Stimulated activated CD8-positive, alpha-beta memory T cell treated with anti-CD3 and anti-CD28 coated beads, Interleukin-15, amount 100 ng/mL, for 24 hours (primary cell): ENCODE measurements at regions not wholly inside any gene's neighbourhood (a gene's known extent, or its start where the extent isn't known, plus 50 kb on each side); places are given as distances from the start of the nearest gene placed in this dataset.
"Not testable (repeated sequence)": the region's sequence is repeated elsewhere in the genome, so short reads cannot be mapped to it uniquely, and the experiment has no call there.

Experiments
- DNase-seq: peaks from one replicate; pipeline ENCODE4 v3.0.0-alpha.2; 2020; ENCODE audit warnings: low read depth

GRCh38 chr12:31820832-31821231 lies 92.0 kb upstream of the AMN1 start:
- no peak for DNase-seq

DNA sequence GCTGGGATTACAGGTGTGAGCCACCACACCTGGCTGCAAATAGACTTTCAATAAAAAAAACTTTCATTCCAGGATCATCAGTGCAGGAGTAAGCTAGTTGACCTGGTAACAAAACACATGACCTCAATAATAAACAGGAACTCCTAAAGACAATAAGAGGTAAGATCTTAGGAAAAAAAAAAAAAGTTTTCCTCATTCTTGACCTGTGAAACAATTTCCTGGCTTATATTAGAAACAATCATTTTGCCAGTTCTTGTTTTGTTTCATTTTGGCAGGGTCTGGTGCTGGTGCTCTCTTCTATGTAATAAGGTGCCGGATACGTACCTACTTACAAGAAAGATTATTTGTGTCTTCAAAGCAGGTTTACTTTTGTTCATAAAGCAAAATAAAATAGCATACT lies 90.6 kb upstream of the AMN1 start:
- DNase-seq = no peak

DNA sequence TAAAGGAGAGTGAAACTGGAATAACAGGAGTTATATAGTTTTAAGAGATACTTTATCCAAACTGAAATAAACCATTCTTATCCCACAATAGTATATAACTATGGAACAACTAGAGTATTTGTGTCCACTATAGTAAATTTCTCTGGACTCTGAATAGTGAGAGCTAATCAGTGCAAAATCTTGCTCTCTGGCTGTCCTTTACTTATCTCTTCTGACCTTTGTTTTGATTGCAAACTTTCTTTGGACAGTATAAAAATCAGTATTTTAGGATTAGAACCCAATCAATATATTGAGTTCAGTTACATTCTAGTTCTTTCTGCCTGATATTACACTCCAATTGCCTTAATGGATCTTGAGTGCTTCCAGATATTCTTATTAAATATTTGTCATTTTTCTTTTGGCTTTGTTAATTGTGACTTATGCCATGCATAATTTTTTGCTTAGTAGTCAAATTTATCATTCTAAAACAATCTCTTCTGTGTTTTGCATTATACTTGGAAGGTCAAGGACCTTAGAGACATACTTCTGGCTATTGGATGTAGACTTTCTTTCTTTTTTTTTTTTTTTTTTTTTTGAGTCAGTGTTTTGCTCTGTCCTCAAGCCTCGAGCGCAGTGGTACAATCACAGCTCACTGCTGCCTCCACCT lies 89.9 kb upstream of the AMN1 start:
- DNase-seq = no peak

DNA sequence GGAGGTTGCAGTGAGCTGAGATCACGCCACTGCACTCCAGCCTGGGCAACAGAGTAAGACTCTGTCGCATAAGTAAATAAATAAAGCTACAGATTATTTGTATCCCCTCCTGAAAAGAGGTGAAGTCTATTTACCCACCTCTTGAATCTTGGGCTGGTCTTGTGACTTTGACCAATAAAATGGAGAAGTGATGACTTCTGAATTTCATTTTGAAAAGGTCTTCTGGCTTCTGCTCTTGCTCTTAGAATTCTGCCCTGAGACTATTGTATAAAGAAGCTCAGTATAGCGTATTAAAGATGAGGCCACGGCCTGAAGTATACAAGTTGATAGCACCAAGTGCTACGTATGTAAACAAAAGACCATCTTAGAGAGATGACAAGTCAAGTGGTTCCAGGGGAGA lies 88.3 kb upstream of the AMN1 start:
- no peak for DNase-seq

GRCh38 chr12:31815096-31815495 lies 86.3 kb upstream of the AMN1 start:
- no peak for DNase-seq

DNA sequence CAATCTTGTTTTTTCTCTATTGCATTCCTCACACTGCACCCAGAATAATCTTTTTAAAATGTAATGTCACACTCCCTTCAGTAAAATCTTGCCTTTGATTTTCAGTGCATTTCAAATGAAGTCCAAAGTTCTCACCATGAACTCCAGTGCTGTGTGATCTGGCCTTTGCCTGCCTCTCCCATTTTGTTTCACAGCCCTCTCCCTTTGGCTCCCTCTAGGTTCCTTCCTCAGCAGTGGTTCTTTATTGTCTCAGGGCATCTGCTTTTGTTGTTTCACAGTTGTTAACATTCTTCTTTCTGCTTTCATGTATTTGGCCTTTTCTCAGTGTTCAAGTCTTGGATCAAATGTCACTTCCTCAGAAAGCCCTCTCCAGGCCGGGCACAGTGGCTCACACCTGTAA lies 84.5 kb upstream of the AMN1 start:
- no peak for DNase-seq

- no peak for DNase-seq
These were observed 78.9 kb upstream of the AMN1 start for GRCh38 chr12:31807773-31808097.

- DNase-seq = not testable (repeated sequence)
These were observed 78.4 kb upstream of the AMN1 start for GRCh38 chr12:31807081-31807772.

DNA sequence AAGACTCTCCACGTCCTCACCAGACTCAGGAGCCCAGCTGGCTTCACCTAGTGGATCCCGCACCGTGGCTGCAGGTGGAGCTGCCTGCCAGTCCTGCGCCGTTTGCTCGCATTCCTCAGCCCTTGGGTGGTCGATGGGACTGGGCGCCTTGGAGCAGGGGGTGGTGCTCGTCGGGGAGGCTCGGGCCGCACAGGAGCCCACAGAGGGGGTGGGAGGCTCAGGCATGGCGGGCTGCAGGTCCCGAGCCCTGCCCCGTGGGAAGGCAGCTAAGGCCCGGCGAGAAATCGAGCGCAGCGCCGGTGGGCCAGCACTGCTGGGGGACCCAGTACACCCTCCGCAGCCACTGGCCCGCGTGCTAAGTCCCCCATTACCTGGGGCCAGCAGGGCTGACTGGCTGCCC lies 76.9 kb upstream of the AMN1 start:
- DNase-seq = not testable (repeated sequence)

GRCh38 chr12:31804707-31805106 lies 75.9 kb upstream of the AMN1 start:
- DNase-seq = not testable (repeated sequence)

GRCh38 chr12:31804185-31804504 lies 75.3 kb upstream of the AMN1 start:
- DNase-seq = no peak

- no peak for DNase-seq
These were observed 74.7 kb upstream of the AMN1 start for GRCh38 chr12:31803306-31804184.

DNA sequence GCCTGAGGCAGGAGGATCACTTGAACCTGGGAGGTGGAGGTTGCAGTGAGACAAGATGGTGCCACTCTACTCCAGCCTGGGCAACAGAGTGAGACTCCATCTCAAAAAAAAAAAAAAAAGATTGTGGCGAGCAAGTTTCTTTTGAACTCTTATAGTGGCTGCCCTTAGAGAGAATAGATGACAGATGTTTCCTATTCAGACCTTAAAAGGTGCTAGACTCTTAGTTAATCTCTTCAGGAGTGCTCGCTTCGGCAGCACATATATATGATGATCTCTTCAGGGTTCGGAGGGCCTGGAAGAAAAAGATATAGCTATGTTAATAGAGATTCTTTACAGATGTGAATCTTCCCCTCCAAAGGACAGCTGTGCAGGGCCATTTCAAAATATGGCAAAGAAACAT lies 73.1 kb upstream of the AMN1 start:
- no peak for DNase-seq

DNA sequence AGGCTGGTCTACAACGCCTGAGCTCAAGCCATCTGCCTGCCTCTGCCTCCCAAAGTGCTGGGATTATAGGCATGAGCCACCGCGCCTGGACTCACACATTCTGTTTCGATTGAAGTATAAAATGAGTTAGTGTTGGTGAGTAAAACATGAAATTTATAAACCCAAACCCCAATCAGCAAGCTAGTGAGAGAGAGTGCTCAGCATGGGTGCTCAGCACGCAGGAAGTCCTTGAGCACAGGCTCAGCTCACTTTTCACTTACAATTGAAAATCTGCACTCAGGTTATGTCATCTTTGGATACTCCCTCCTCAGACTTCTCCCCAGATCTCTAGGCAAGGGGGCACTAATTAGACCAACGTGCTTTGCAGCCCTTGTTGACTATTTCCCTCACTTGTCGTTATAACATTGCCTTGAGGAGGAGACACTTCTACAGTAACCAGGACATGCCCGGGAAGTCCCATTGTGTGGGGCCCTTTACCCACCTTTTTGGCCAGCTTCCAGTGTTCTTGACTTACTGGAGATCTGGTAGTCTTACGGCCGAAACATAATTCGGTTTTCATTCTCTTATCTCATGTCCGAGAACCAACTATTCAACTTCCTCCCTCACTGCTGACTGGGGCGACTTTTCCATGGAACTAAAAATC lies 68.5 kb upstream of the AMN1 start:
- DNase-seq = no peak

DNA sequence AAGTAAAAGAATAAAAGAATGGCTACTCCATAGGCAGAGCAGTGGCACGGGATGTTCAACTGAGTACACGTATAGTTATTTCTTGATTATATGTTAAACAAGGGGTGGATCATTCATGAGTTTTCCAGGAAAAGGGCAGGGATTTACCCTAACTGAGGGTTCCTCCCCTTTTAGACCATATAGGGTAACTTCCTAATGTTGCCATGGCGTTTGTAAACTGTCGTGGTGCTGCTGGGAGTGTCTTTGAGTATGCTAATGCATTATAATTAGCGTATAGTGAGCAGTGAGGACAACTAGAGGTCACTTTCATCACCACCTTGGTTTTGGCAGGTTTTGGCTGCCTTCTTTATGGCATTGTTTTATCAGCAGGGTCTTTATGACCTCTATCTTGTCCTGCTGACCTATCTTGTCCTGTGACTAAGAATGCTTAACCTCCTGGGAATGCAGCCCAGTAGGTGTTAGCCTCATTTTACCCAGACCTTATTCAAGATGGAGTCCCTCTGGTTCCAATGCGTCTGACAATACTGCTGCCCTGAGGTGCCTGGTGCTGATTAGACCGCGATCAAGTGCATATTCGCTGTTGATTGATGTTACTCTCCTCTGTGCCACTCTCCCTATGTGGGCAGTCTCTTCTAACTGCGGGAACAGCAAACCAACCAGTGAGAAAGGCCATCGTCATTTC lies 67.6 kb upstream of the AMN1 start:
- no peak for DNase-seq

DNA sequence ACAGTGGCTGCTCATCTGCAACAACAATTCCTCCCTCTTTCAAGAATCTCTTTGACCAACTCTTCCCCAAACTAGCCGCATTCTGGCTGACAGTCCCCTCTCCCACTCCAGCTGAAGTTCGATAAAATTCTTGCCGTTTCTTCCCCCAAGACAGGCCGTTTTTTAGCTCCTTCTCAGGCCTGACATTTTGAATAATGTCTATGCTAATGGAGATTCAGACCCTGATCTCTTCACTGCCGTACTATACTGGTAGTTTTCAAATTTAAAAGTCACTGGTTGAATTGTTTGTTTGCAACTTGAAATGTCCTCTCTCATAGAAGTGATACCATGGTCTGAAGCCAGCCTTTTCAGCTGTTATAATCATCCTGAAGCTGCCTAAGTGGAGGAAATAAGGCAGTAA lies 65.9 kb upstream of the AMN1 start:
- DNase-seq = no peak

GRCh38 chr12:31791265-31791664 lies 62.4 kb upstream of the AMN1 start:
- DNase-seq = not testable (repeated sequence)

GRCh38 chr12:31790759-31791158 lies 61.9 kb upstream of the AMN1 start:
- no peak for DNase-seq

DNA sequence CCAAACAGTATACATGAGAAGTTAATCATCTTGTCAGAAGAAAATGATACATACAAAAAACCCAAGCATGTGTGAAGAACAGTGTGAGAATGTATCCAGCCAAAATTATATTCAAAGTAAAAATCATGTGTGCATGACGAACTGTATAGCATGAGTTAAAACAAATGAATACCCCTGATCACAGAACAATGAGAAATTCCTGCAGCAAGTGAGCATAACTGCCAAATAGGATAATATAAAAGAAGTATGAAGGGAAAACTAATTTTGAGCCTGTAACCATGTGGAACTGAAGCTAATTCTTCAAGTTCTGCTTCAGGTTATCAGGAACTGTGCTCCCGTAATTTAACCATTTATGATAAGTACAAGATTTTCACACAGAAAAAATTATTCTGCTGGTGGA lies 56.5 kb upstream of the AMN1 start:
- no peak for DNase-seq

DNA sequence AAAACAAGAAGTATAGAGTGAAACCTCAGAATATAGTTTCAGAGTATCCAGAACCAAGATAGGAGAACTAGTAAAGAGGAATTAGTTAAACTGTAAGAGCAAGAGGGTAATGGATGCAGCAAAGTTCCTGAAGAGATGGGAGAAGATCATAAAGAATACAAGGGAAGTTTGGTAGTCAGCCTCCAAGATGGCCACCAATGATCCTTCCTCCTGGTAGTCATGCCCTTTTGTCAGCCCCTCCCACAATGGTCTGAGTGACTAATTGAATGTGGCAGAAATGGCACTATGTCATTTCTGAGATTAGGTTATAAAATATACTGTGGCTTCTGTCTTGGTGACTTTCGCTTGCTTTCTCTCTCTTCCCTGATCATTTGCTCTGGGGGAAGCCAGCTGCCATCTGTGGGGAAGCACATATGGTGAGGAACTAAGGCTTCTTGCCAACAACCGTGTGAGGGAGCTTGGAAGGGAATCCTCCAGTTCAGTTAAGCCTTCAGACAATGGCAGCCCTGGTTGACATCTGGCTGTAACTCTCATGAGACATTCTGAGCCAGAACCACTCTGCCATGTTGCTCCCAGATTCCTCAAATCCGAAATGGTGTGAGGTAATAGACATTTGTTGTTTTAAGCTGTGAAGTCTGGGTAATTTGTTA lies 55.3 kb upstream of the AMN1 start:
- DNase-seq = no peak

- no peak for DNase-seq
These were observed 54.7 kb upstream of the AMN1 start for GRCh38 chr12:31783556-31783955.
